ENCODE measurements at regions not wholly inside any gene's neighbourhood (a gene's known extent, or its start where the extent isn't known, plus 50 kb on each side); places are given as distances from the start of the nearest gene placed in this dataset.
"Not testable (repeated sequence)": the region's sequence is repeated elsewhere in the genome, so short reads cannot be mapped to it uniquely, and the experiment has no call there.

GRCh38 chr3:127520993-127521392, 69.5 kb downstream of the TPRA1 start:
- DNase-seq (ENCODE audit: low read depth, low spot score), result no peak

GRCh38 chr3:127518456-127519081, 72.0 kb downstream of the TPRA1 start:
- no peak for DNase-seq (ENCODE audit: low read depth, low spot score)

GRCh38 chr3:127512256-127512655, 78.3 kb downstream of the TPRA1 start:
- DNase-seq (ENCODE audit: low read depth, low spot score), result no peak

- no peak for DNase-seq (ENCODE audit: low read depth, low spot score)
These were observed 89.4 kb downstream of the TPRA1 start for GRCh38 chr3:127501177-127501576.

GRCh38 chr3:127497676-127498075, 92.9 kb downstream of the TPRA1 start:
- no peak for DNase-seq (ENCODE audit: low read depth, low spot score)

- no peak for DNase-seq (ENCODE audit: low read depth, low spot score)
These were observed 93.4 kb downstream of the TPRA1 start for GRCh38 chr3:127497166-127497565.

- DNase-seq (ENCODE audit: low read depth, low spot score), result no peak
These were observed 94.5 kb downstream of the TPRA1 start for GRCh38 chr3:127495821-127496655.

- no peak for DNase-seq (ENCODE audit: low read depth, low spot score)
These were observed 96.4 kb downstream of the TPRA1 start for GRCh38 chr3:127493924-127494646.

GRCh38 chr3:127492426-127492825, 98.1 kb downstream of the TPRA1 start:
- no peak for DNase-seq (ENCODE audit: low read depth, low spot score)

- no peak for DNase-seq (ENCODE audit: low read depth, low spot score)
These were observed 98.6 kb downstream of the TPRA1 start for GRCh38 chr3:127491909-127492308.

GRCh38 chr3:127491323-127491722, 99.2 kb downstream of the TPRA1 start:
- DNase-seq (ENCODE audit: low read depth, low spot score), result no peak

- not testable (repeated sequence) for DNase-seq (ENCODE audit: low read depth, low spot score)
These were observed 99.6 kb downstream of the TPRA1 start for GRCh38 chr3:127491024-127491305.

- no peak for DNase-seq (ENCODE audit: low read depth, low spot score)
These were observed 100.1 kb downstream of the TPRA1 start for GRCh38 chr3:127490271-127491023.

- DNase-seq (ENCODE audit: low read depth, low spot score), result no peak
These were observed 101.2 kb downstream of the TPRA1 start for GRCh38 chr3:127489357-127489756.

GRCh38 chr3:127488740-127489139, 101.8 kb downstream of the TPRA1 start:
- no peak for DNase-seq (ENCODE audit: low read depth, low spot score)

GRCh38 chr3:127488141-127488672, 102.3 kb downstream of the TPRA1 start:
- DNase-seq (ENCODE audit: low read depth, low spot score), result no peak

- DNase-seq (ENCODE audit: low read depth, low spot score), result no peak
These were observed 103.3 kb downstream of the TPRA1 start for GRCh38 chr3:127487196-127487595.

GRCh38 chr3:127486321-127486944, 104.1 kb downstream of the TPRA1 start:
- DNase-seq (ENCODE audit: low read depth, low spot score), result no peak

- DNase-seq (ENCODE audit: low read depth, low spot score), result no peak
These were observed 105.0 kb downstream of the TPRA1 start for GRCh38 chr3:127485396-127486170.
